Activated naive CD4-positive, alpha-beta T cell treated with anti-CD3 and anti-CD28 coated beads for 36 hours (primary cell): ENCODE measurements at regions not wholly inside any gene's neighbourhood (a gene's known extent, or its start where the extent isn't known, plus 50 kb on each side); places are given as distances from the start of the nearest gene placed in this dataset.

Experiments used
- CTCF ChIA-PET: fragments of 350-600 bp; sonication (Branson Sonifier 250); formaldehyde crosslinking; loops from one replicate; lab custom pipeline; 2021; ENCODE audit warnings: antibody characterized with exemption; lab: Charles Lee
- DNase-seq: peaks from one replicate; pipeline ENCODE4 v3.0.0-alpha.2; 2020
- H3K27ac Mint-ChIP-seq: one replicate; pipeline ENCODE4 v1.8.0; 2021; ENCODE audit warnings: mild to moderate bottlenecking, mixed read lengths
- H3K27me3 Mint-ChIP-seq: one replicate; pipeline ENCODE4 v1.8.0; 2021; ENCODE audit warnings: low read depth, mixed read lengths
- H3K36me3 Mint-ChIP-seq: one replicate; pipeline ENCODE4 v1.8.0; 2021; ENCODE audit warnings: low read depth, mixed read lengths
- H3K4me1 Mint-ChIP-seq: one replicate; pipeline ENCODE4 v1.8.0; 2021; ENCODE audit warnings: low read depth, mixed read lengths
- H3K4me3 Mint-ChIP-seq: one replicate; pipeline ENCODE4 v1.8.0; 2021; ENCODE audit warnings: mild to moderate bottlenecking, moderate library complexity, mixed read lengths
- H3K9me3 Mint-ChIP-seq: one replicate; pipeline ENCODE4 v1.8.0; 2021; ENCODE audit warnings: mixed read lengths
- intact Hi-C: fragments of 100-400 bp; cut with micrococcal nuclease; formaldehyde crosslinking; loops from one replicate; pipeline ENCODE4 v1.15.1; 2023

DNA sequence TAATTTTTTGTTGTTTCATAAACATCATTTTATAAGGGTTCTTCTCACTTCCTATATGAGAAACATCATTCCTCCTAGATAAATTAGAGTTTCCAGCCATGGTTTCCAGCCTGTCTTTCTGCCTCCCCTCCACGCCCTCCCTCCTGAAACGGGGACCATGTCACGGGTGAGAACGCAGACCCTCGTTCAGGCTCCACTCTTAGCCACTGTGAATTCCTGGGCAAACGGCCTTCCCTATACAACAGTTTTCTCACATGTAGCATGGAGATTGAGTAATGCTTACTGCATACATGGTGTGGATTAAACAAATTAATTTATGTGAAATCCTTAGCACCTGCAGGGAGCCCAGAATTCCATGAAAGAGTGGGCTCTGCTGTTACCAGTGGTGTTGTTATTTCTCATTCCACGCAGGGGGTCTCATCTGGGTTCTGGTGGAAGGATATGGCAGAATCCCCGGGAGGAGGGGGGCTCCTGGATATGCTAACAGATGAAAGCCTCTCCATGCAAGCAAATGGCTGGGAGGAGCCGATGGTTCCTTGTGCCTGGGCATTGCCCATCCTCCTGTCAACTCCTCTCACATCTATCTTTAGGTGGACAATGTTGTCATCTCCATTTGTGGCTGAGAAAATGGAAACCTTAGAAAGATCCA is 54.0 kb upstream of the TWIST2 start:
- Mint-ChIP-seq H3K27ac (no peak overlapping the region), H3K4me3 (no peak overlapping the region), H3K27me3 (peaks cover 7% of the 10 kb centered on the region), H3K9me3 (no peaks in the 10 kb centered on the region), H3K4me1 (no peaks in the 10 kb centered on the region), H3K36me3 (no peaks in the 10 kb centered on the region)
- CTCF ChIA-PET: no interaction called here
- intact Hi-C loops: no loop called here
- DNase-seq: no peak

DNA sequence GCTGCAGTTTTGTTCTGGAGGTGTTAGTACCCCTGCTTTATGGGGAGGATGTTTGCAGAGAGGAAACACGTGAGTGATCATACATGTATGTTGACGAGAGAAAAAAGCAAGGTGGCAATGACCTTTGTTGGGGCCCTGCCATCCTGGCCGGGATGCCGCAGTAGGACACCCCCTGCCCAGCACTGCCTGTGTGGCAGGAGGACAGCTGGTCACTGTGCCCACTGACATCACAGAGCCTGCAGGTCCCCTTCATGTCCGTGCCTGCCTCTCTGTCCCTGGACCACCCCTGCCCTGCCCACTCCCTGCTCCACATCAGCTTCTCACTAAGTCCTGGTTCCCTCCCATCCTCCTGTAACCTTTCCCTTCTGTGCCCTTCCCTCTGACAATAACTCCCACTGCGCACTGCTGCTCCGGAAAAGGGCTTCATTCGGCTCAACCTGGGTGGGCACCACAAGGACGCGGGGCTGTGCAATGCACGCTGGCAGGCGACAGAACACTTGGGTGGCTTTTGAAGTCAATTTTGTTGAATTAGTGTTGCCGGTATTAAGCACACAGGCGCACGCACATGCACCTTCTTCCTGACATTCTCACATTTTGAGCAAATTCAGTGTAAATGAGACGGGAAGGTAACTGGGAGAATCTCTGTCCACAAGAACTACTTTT is 51.5 kb upstream of the TWIST2 start:
- Mint-ChIP-seq H3K9me3 (no peaks in the 10 kb centered on the region), H3K27me3 (peaks cover 14% of the 10 kb centered on the region), H3K36me3 (no peaks in the 10 kb centered on the region), H3K4me1 (no peaks in the 10 kb centered on the region), H3K4me3 (no peak overlapping the region), H3K27ac (no peak overlapping the region)
- intact Hi-C loops: no loop called here
- no peak for DNase-seq
- CTCF ChIA-PET: no interaction called here

DNA sequence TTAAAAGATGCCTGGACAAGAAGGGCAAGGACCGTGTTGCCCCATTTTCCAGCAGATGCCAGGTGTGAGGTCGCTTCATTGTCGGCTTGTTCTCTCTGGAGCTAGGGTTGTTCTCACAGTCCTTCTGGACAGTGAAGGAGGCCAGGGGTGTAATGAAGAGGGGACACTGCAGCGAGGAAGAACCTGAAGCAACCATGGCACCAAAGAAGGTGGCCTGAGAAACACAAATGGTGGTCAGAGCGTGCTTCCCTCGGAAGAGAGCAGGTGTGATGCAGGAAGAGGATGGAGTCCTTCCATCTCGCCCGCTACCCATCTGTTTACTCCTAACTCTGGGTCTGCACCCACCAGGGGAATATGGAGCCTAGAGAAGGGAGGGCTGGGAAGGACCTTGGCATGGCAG is 50.3 kb upstream of the TWIST2 start:
- CTCF ChIA-PET: no interaction called here
- DNase-seq: no peak
- Mint-ChIP-seq H3K9me3 (no peaks in the 10 kb centered on the region), H3K4me3 (no peak overlapping the region), H3K27me3 (peaks cover 16% of the 10 kb centered on the region), H3K36me3 (no peaks in the 10 kb centered on the region), H3K4me1 (no peaks in the 10 kb centered on the region), H3K27ac (no peak overlapping the region)
- intact Hi-C loops: no loop called here
